Neuronal stem cell (in vitro differentiated cells): ENCODE measurements at regions not wholly inside any gene's neighbourhood (a gene's known extent, or its start where the extent isn't known, plus 50 kb on each side); places are given as distances from the start of the nearest gene placed in this dataset.

ENCODE experiments used
- DNase-seq: peaks from one replicate; pipeline ENCODE4 v3.0.0-alpha.2; 2013; ENCODE audit warnings: low spot score
- H2AFZ ChIP-seq: one replicate; pipeline ENCODE4 v1.6.1; 2013; ENCODE audit warnings: mild to moderate bottlenecking, low read length, inconsistent platforms
- H2AK5ac ChIP-seq: 2 replicates; pipeline ENCODE4 v1.6.1; 2013; ENCODE audit warnings: low read depth, mild to moderate bottlenecking, inconsistent platforms, low read length, moderate library complexity, mixed read lengths
- H2BK120ac ChIP-seq: 2 replicates; pipeline ENCODE4 v1.6.1; 2013; ENCODE audit warnings: low read depth, mild to moderate bottlenecking, inconsistent platforms, low read length, moderate library complexity, mixed read lengths
- H2BK12ac ChIP-seq: one replicate; pipeline ENCODE4 v1.6.1; 2013; ENCODE audit warnings: low read length, inconsistent platforms
- H2BK15ac ChIP-seq: 2 replicates; pipeline ENCODE4 v1.6.1; 2013; ENCODE audit warnings: mild to moderate bottlenecking, low read length, inconsistent platforms, mixed read lengths
- H2BK5ac ChIP-seq: one replicate; pipeline ENCODE4 v1.6.1; 2013; ENCODE audit warnings: inconsistent platforms, mild to moderate bottlenecking, low read length, moderate library complexity
- H3K14ac ChIP-seq: one replicate; pipeline ENCODE4 v1.6.1; 2013; ENCODE audit warnings: low read length, inconsistent platforms
- H3K18ac ChIP-seq: 2 replicates; pipeline ENCODE4 v1.6.1; 2013; ENCODE audit warnings: low read length, inconsistent platforms
- H3K23ac ChIP-seq: 2 replicates; pipeline ENCODE4 v1.6.1; 2013; ENCODE audit warnings: low read depth, mild to moderate bottlenecking, mixed read lengths, low read length, inconsistent platforms; ENCODE audit not compliant: poor library complexity
- H3K27ac ChIP-seq: replicated peaks from 3 replicates; pipeline ENCODE4 v1.5.1; 2013; ENCODE audit warnings: low read length, inconsistent platforms
- H3K27me3 ChIP-seq, 3 experiments: 2 replicates each; pipeline ENCODE4 v1.6.1; 2013; ENCODE audit warnings: low read length in 3 of 3, mild to moderate bottlenecking in 2 of 3, inconsistent platforms in 1 of 3, low read depth in 1 of 3, mixed read lengths in 1 of 3, moderate library complexity in 1 of 3; ENCODE audit not compliant: control insufficient read depth in 3 of 3, insufficient read depth in 3 of 3
- H3K36me3 ChIP-seq, 2 donors: replicated peaks in 1 of 2; 2 replicates each; pipeline ENCODE4 v1.6.1; 2013; ENCODE audit warnings: low read length in 2 of 2; ENCODE audit not compliant: control insufficient read depth in 2 of 2, insufficient read depth in 2 of 2
- H3K4ac ChIP-seq: 2 replicates; pipeline ENCODE4 v1.6.1; 2013; ENCODE audit warnings: inconsistent platforms, mild to moderate bottlenecking, low read length, moderate library complexity
- H3K4me1 ChIP-seq, 2 donors: 1 replicate in 1 of 2; 2 replicates in 1 of 2; pipeline ENCODE4 v1.6.1; 2013; ENCODE audit warnings: low read length in 2 of 2, low read depth in 1 of 2; ENCODE audit not compliant: control insufficient read depth in 2 of 2, insufficient read depth in 1 of 2
- H3K4me2 ChIP-seq: one replicate; pipeline ENCODE4 v1.6.1; 2013; ENCODE audit warnings: mild to moderate bottlenecking, low read length, inconsistent platforms; ENCODE audit not compliant: insufficient read depth, poor library complexity, severe bottlenecking
- H3K4me3 ChIP-seq, 2 donors: 2 replicates each; pipeline ENCODE4 v1.5.1; 2013; ENCODE audit warnings: low read length in 2 of 2, mild to moderate bottlenecking in 2 of 2, inconsistent platforms in 1 of 2, moderate library complexity in 1 of 2
- H3K79me1 ChIP-seq: one replicate; pipeline ENCODE4 v1.6.1; 2013; ENCODE audit warnings: low read depth, mild to moderate bottlenecking, inconsistent platforms, low read length, moderate library complexity
- H3K9ac ChIP-seq: one replicate; pipeline ENCODE4 v1.6.1; 2013; ENCODE audit warnings: mild to moderate bottlenecking, low read depth, low read length, inconsistent platforms; ENCODE audit not compliant: poor library complexity
- H3K9me3 ChIP-seq, 2 donors: replicated peaks in 1 of 2; 2 replicates each; pipeline versions ENCODE3 to v1.6.1; 2013; ENCODE audit warnings: low read length in 2 of 2, mild to moderate bottlenecking in 2 of 2, inconsistent platforms in 1 of 2, low read depth in 1 of 2, mixed read lengths in 1 of 2, moderate library complexity in 1 of 2; ENCODE audit not compliant: control insufficient read depth in 2 of 2, insufficient read depth in 1 of 2
- H4K8ac ChIP-seq: one replicate; pipeline ENCODE4 v1.6.1; 2013; ENCODE audit warnings: low read depth, mild to moderate bottlenecking, inconsistent platforms, low read length, moderate library complexity
- H4K91ac ChIP-seq: one replicate; pipeline ENCODE4 v1.6.1; 2013; ENCODE audit warnings: low read length, low read depth, mild to moderate bottlenecking, inconsistent platforms; ENCODE audit not compliant: poor library complexity
- WGBS, 2 donors: extraction: QIAGEN DNeasy Blood & Tissue Kit; methylation state at CpG; one replicate each; pipeline ENCODE4 v1.1.7; 2013; ENCODE audit warnings: missing lambda C conversion rate in 2 of 2, mixed read lengths in 1 of 2; ENCODE audit not compliant: insufficient read length in 2 of 2, insufficient replicate concordance in 1 of 2; ENCODE audit errors: extremely low coverage in 2 of 2; 5-methylcytosine and 5-hydroxymethylcytosine counted together

- no peak overlapping the region for H2BK12ac ChIP-seq
- H3K27ac ChIP-seq, result no peak overlapping the region
- no peaks in the 10 kb centered on the region for H3K79me1 ChIP-seq
- no peak overlapping the region for H2BK5ac ChIP-seq
- no peak overlapping the region for H3K9ac ChIP-seq
- no peaks in the 10 kb centered on the region for H3K9me3 ChIP-seq
- no peak overlapping the region for H4K8ac ChIP-seq
- H2BK15ac ChIP-seq, result no peak overlapping the region
- no peak overlapping the region for H3K4me3 ChIP-seq
- no peaks in the 10 kb centered on the region for H3K27me3 ChIP-seq
- H3K18ac ChIP-seq, result no peak overlapping the region
- H3K4ac ChIP-seq, result no peak overlapping the region
- no peak overlapping the region for H3K4me2 ChIP-seq
- DNase-seq, result no peak
- H3K14ac ChIP-seq, result no peak overlapping the region
- H3K4me1 ChIP-seq, result no peaks in the 10 kb centered on the region
- H2AK5ac ChIP-seq, result no peak overlapping the region
- H3K23ac ChIP-seq, result no peak overlapping the region
- no peaks in the 10 kb centered on the region for H3K36me3 ChIP-seq
- H2AFZ ChIP-seq, result no peak overlapping the region
- WGBS, 2 donors, result no CpG with 5 or more reads among the region's 1 CpG
- H2BK120ac ChIP-seq, result no peak overlapping the region
- H4K91ac ChIP-seq, result no peak overlapping the region
Observed at GRCh38 chr7:125495997-125496396, 566.4 kb upstream of the POT1 start.

GRCh38 chr7:125492521-125492920 is 562.9 kb upstream of the POT1 start:
- Histone ChIP-seq H3K23ac (no peak overlapping the region), H3K9me3 (no peaks in the 10 kb centered on the region), H3K18ac (no peak overlapping the region), H3K4me3 (no peak overlapping the region), H3K27ac (no peak overlapping the region), H3K36me3 (no peaks in the 10 kb centered on the region), H2BK5ac (no peak overlapping the region), H2BK12ac (no peak overlapping the region), H4K8ac (no peak overlapping the region), H2AFZ (no peak overlapping the region), H3K27me3 (no peaks in the 10 kb centered on the region), H3K4ac (no peak overlapping the region), H2BK120ac (no peak overlapping the region), H3K14ac (no peak overlapping the region), H3K4me2 (no peak overlapping the region), H3K9ac (no peak overlapping the region), H3K4me1 (no peaks in the 10 kb centered on the region), H2AK5ac (no peak overlapping the region), H4K91ac (no peak overlapping the region), H2BK15ac (no peak overlapping the region), H3K79me1 (no peaks in the 10 kb centered on the region)
- DNase-seq, result no peak
- WGBS, 2 donors, result no CpG with 5 or more reads among the region's 1 CpG

GRCh38 chr7:125491137-125491536 is 561.5 kb upstream of the POT1 start:
- Histone ChIP-seq H3K4ac (no peak overlapping the region), H2BK15ac (no peak overlapping the region), H3K9ac (no peak overlapping the region), H3K18ac (no peak overlapping the region), H4K8ac (no peak overlapping the region), H3K79me1 (no peaks in the 10 kb centered on the region), H3K4me2 (no peak overlapping the region), H2AFZ (no peak overlapping the region), H3K9me3 (no peaks in the 10 kb centered on the region), H2BK120ac (no peak overlapping the region), H3K23ac (no peak overlapping the region), H3K27ac (no peak overlapping the region), H3K14ac (no peak overlapping the region), H2BK12ac (no peak overlapping the region), H4K91ac (no peak overlapping the region), H2AK5ac (no peak overlapping the region), H3K4me3 (no peak overlapping the region), H3K36me3 (no peaks in the 10 kb centered on the region), H3K27me3 (no peaks in the 10 kb centered on the region), H3K4me1 (no peaks in the 10 kb centered on the region), H2BK5ac (no peak overlapping the region)
- DNase-seq, result no peak
- no CpG with 5 or more reads among the region's 1 CpG for WGBS, 2 donors

GRCh38 chr7:125490167-125490566 is 560.5 kb upstream of the POT1 start:
- H3K4me1 ChIP-seq, result no peaks in the 10 kb centered on the region
- no peak overlapping the region for H4K91ac ChIP-seq
- no peak overlapping the region for H3K4ac ChIP-seq
- H3K18ac ChIP-seq, result no peak overlapping the region
- no peak overlapping the region for H3K9ac ChIP-seq
- no peak overlapping the region for H2BK5ac ChIP-seq
- no peak overlapping the region for H3K23ac ChIP-seq
- H3K27me3 ChIP-seq, result no peaks in the 10 kb centered on the region
- no peak overlapping the region for H3K14ac ChIP-seq
- WGBS, 2 donors, result no CpG with 5 or more reads among the region's 4 CpGs
- H3K27ac ChIP-seq, result no peak overlapping the region
- no peak overlapping the region for H3K4me3 ChIP-seq
- H2BK12ac ChIP-seq, result no peak overlapping the region
- no peak overlapping the region for H2AK5ac ChIP-seq
- H3K36me3 ChIP-seq, result no peaks in the 10 kb centered on the region
- H3K9me3 ChIP-seq, result no peaks in the 10 kb centered on the region
- H3K4me2 ChIP-seq, result no peak overlapping the region
- H4K8ac ChIP-seq, result no peak overlapping the region
- no peak overlapping the region for H2AFZ ChIP-seq
- no peak overlapping the region for H2BK15ac ChIP-seq
- no peak overlapping the region for H2BK120ac ChIP-seq
- no peak for DNase-seq
- H3K79me1 ChIP-seq, result no peaks in the 10 kb centered on the region
